Lower leg skin (tissue), 3 donors: ENCODE measurements at regions not wholly inside any gene's neighbourhood (a gene's known extent, or its start where the extent isn't known, plus 50 kb on each side); places are given as distances from the start of the nearest gene placed in this dataset.

Experiments used
- POLR2A ChIP-seq, 2 donors: fragments of 450-650 bp; IDR thresholded peaks; one replicate each; pipeline ENCODE4 v1.6.1; 2016 to 2017; ENCODE audit warnings: antibody characterized with exemption in 2 of 2, mild to moderate bottlenecking in 1 of 2, moderate library complexity in 1 of 2
- TF ChIP-seq, protein P1 (sequence below), 3 donors: fragments of 450-650 bp; IDR thresholded peaks; one replicate each; pipeline ENCODE4 v1.5.1; 2016; ENCODE audit warnings: antibody characterized with exemption in 3 of 3, mild to moderate bottlenecking in 3 of 3, moderate library complexity in 2 of 3

DNA sequence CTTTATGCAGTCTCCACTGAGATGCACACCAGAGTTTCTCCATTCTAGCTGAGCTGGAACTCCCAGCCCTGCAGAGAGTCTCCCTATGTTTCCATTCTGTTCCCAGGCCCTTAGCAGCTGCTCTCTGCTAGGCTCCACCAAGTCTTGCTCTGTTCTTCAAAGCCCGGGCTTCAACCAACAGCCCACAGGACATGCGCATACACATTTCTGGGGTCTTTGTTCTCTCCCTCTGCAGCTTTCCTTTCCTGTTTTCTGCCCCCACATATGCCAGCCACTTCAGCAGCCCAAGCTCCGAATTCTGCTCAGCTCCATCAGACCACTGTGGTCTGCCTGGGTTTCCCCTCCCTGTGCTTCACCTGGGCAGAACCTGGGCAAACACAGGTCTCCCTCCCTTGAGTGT lies 205.9 kb downstream of the CBLN1 start:
- TF ChIP-seq POLR2A (IDR thresholded peaks at IDR 0.05), result no peak
- TF ChIP-seq, protein P1, sequence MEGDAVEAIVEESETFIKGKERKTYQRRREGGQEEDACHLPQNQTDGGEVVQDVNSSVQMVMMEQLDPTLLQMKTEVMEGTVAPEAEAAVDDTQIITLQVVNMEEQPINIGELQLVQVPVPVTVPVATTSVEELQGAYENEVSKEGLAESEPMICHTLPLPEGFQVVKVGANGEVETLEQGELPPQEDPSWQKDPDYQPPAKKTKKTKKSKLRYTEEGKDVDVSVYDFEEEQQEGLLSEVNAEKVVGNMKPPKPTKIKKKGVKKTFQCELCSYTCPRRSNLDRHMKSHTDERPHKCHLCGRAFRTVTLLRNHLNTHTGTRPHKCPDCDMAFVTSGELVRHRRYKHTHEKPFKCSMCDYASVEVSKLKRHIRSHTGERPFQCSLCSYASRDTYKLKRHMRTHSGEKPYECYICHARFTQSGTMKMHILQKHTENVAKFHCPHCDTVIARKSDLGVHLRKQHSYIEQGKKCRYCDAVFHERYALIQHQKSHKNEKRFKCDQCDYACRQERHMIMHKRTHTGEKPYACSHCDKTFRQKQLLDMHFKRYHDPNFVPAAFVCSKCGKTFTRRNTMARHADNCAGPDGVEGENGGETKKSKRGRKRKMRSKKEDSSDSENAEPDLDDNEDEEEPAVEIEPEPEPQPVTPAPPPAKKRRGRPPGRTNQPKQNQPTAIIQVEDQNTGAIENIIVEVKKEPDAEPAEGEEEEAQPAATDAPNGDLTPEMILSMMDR (IDR thresholded peaks at IDR 0.05), result no peak
